ENCODE measurements at regions not wholly inside any gene's neighbourhood (a gene's known extent, or its start where the extent isn't known, plus 50 kb on each side); places are given as distances from the start of the nearest gene placed in this dataset.

DNA sequence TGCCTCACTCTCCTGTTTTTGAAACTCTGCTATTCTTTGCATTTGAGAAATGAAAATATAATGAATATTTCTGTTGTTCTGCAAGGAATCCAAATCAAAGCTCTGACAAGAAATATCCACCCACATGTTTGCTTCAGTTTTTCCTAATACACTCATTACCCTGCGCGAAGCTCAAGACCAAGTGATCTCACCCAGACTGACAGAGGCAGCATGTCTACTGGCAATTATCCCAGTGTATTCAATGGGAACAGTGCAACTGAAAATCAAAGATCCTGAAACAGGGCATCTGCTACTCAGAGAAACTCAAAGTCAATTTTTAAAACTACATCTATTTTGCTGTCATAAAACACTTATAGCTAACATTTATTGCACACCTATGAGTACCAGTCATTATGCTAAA is 321.0 kb upstream of the LRRC7 start:
- TF ChIP-seq, protein P1, sequence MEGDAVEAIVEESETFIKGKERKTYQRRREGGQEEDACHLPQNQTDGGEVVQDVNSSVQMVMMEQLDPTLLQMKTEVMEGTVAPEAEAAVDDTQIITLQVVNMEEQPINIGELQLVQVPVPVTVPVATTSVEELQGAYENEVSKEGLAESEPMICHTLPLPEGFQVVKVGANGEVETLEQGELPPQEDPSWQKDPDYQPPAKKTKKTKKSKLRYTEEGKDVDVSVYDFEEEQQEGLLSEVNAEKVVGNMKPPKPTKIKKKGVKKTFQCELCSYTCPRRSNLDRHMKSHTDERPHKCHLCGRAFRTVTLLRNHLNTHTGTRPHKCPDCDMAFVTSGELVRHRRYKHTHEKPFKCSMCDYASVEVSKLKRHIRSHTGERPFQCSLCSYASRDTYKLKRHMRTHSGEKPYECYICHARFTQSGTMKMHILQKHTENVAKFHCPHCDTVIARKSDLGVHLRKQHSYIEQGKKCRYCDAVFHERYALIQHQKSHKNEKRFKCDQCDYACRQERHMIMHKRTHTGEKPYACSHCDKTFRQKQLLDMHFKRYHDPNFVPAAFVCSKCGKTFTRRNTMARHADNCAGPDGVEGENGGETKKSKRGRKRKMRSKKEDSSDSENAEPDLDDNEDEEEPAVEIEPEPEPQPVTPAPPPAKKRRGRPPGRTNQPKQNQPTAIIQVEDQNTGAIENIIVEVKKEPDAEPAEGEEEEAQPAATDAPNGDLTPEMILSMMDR (IDR thresholded peaks at IDR 0.05; ENCODE audit: low read depth, low read length, missing control alignments): no peak
- no peak overlapping the region for H3K4me3 ChIP-seq (replicated peaks; ENCODE audit: low read depth, low read length)
- DNase-seq (ENCODE audit: extremely low read depth, low read depth): no peak

DNA sequence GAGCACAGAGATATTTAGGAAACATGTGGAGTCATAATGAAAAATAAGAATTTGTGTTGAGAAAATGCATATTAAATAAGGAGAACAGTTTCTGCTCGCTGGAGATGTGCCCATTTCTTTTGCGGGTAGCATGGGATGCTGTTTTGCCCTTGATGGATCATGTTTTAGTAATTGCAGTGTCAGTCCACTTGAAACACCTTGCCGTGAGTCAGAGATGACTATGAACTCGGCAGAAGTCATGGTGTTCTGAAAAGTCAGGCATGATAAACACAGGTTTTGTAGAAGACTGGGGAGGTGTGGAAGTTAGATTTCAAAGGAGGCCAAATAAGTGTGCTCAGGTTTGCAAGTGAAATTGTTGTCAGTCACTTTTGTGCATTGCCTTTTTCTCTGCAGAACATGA is 315.0 kb upstream of the LRRC7 start:
- DNase-seq (ENCODE audit: extremely low read depth, low read depth): no peak
- TF ChIP-seq, protein P1 (IDR thresholded peaks at IDR 0.05; ENCODE audit: low read depth, low read length, missing control alignments): no peak
- H3K4me3 ChIP-seq (replicated peaks; ENCODE audit: low read depth, low read length): no peak overlapping the region

DNA sequence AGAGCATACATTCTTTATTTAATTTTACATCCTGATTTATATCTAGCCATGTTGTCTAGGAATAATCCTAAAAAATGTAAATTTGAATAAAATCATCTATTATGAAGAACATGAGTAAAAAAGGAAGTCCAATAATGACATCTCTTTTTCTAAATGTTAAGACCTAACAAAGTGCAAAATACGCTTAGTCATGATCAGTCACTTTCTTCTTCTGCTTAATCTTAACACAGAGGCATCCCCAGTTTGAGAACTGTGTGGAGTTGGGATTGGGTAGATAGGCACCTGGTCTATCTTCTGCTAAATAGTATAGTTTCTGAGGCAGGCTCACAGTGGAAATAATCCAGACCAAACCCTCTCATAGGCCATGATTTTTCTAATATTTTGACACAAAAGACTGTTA is 311.7 kb upstream of the LRRC7 start:
- TF ChIP-seq, protein P1 (IDR thresholded peaks at IDR 0.05; ENCODE audit: low read depth, low read length, missing control alignments): no peak
- no peak for DNase-seq (ENCODE audit: extremely low read depth, low read depth)
- H3K4me3 ChIP-seq (replicated peaks; ENCODE audit: low read depth, low read length): no peak overlapping the region

DNA sequence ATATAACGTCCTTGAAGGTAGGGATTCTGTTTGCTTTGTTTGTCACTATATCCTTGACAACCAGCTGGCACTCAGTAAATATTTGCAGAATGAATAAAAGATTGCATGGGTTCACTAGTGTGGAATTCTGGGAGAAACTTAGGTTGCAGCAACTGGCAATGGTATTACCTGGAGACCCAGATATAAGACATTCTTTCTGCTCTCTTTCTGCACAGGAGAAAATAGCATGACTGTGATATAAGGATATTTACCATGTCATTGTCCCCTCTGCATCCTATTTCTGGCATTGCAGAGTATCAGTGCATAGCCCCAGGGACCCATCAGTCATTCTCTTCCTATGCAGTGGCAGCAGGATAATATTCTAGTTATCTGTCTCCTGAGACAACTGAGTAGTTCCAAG is 308.9 kb upstream of the LRRC7 start:
- no peak overlapping the region for H3K4me3 ChIP-seq (replicated peaks; ENCODE audit: low read depth, low read length)
- DNase-seq (ENCODE audit: extremely low read depth, low read depth): no peak
- TF ChIP-seq, protein P1 (IDR thresholded peaks at IDR 0.05; ENCODE audit: low read depth, low read length, missing control alignments): no peak

DNA sequence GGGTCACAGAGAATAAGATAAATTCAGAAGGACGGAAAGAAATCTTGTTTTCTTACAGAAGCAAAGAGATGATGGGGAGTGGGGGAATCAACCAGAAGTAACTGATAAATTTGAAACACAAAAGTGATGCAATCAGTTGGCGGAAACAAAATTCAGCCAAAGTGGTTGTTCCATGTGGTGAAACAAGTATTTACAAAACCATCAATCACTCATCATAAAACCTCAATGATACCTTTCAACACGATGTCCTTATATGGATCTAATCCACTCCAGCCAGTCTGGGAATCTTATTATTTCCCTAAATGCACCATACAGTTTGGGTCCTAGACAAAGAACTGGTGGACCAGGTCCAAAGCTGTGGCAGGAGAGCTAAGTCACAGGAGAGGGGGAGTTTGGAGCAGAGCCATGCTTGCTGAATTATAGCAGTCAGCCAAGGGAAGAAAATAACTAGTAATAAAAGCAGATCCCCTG is 303.8 kb upstream of the LRRC7 start:
- TF ChIP-seq, protein P1 (IDR thresholded peaks at IDR 0.05; ENCODE audit: low read depth, low read length, missing control alignments): no peak
- no peak for DNase-seq (ENCODE audit: extremely low read depth, low read depth)
- H3K4me3 ChIP-seq (replicated peaks; ENCODE audit: low read depth, low read length): no peak overlapping the region

DNA sequence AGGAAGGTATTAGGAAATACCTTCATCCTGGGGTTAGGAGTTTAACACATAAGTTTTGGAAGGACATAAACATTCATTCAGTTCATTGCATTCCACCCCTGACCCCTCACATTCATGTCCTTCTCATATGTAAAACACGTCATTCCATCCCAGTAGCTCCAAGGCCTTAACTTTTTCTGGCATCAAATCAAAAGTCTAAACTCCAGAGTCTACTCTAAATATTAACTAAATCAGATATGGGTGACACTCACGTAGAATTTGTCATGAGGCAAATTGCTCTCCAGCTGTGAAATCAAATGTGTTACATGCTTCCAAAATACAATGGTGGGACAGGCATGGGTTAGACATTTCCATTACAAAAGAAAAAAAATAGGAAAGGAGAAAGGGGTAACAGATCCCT is 298.2 kb upstream of the LRRC7 start:
- no peak for DNase-seq (ENCODE audit: extremely low read depth, low read depth)
- H3K4me3 ChIP-seq (replicated peaks; ENCODE audit: low read depth, low read length): no peak overlapping the region
- TF ChIP-seq, protein P1 (IDR thresholded peaks at IDR 0.05; ENCODE audit: low read depth, low read length, missing control alignments): no peak

DNA sequence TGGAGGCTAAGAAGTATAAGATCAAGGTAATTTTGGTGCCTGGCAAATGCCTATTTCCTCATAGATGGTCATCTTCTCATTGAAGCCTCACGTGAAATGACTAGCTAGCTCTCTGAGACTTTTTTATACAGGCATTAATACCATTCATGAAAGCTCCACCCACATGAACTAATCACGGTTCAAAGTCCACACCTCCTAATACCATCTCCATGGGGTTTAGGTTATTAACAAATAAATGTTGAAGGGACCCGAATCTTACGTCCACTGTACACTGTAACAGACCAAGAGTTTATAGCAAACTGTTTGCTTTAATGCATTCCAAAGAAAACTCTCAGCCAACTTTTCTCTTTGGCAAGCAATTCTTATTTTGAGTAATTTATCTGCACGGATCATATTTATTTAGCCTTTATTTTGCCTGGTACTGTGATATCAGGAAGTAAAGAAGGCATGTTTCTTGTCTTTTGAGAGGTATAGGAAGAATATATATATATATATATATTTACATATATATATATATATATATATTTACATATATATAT is 296.1 kb upstream of the LRRC7 start:
- TF ChIP-seq, protein P1 (IDR thresholded peaks at IDR 0.05; ENCODE audit: low read depth, low read length, missing control alignments): no peak
- DNase-seq (ENCODE audit: extremely low read depth, low read depth): no peak
- no peak overlapping the region for H3K4me3 ChIP-seq (replicated peaks; ENCODE audit: low read depth, low read length)
